ENCODE measurements at regions not wholly inside any gene's neighbourhood (a gene's known extent, or its start where the extent isn't known, plus 50 kb on each side); places are given as distances from the start of the nearest gene placed in this dataset.

GRCh38 chr18:75141166-75141565, 67.8 kb downstream of the PTGR3 start:
- DNase-seq (ENCODE audit: low read depth, low spot score): no peak
- Histone ChIP-seq H3K27me3 (ENCODE audit: control insufficient read depth, insufficient read depth, low read length) (peaks cover 15% of the 10 kb centered on the region), H3K9me3 (ENCODE audit: control insufficient read depth, insufficient read depth, low read length) (no peaks in the 10 kb centered on the region; the same call in 1 of the 2 replicates), H3K27ac (ENCODE audit: low read depth, low read length) (no peak overlapping the region), H3K4me3 (ENCODE audit: low read depth, low read length) (no peak overlapping the region)
- CTCF ChIA-PET: no interaction called here
- no peak for TF ChIP-seq CTCF (IDR thresholded peaks at IDR 0.05; ENCODE audit: low read depth, low read length)
- POLR2A ChIA-PET: no interaction called here

- ChIA-PET CTCF (no interaction called here), POLR2A (interaction anchor here (0.7 kb wide), 1 partner anchor 178 kb away, joined by 3 read pairs; no protein-coding TSS in a partner anchor)
- no peaks in the 10 kb centered on the region; the same call in 1 of the 2 replicates for H3K9me3 ChIP-seq (ENCODE audit: control insufficient read depth, insufficient read depth, low read length)
- no peak overlapping the region for H3K27ac ChIP-seq (ENCODE audit: low read depth, low read length)
- H3K27me3 ChIP-seq (ENCODE audit: control insufficient read depth, insufficient read depth, low read length): peaks cover 15% of the 10 kb centered on the region
- no peak for TF ChIP-seq CTCF (IDR thresholded peaks at IDR 0.05; ENCODE audit: low read depth, low read length)
- no peak for DNase-seq (ENCODE audit: low read depth, low spot score)
- H3K4me3 ChIP-seq (ENCODE audit: low read depth, low read length): no peak overlapping the region
These were observed 68.6 kb downstream of the PTGR3 start for GRCh38 chr18:75140296-75140695.

DNA sequence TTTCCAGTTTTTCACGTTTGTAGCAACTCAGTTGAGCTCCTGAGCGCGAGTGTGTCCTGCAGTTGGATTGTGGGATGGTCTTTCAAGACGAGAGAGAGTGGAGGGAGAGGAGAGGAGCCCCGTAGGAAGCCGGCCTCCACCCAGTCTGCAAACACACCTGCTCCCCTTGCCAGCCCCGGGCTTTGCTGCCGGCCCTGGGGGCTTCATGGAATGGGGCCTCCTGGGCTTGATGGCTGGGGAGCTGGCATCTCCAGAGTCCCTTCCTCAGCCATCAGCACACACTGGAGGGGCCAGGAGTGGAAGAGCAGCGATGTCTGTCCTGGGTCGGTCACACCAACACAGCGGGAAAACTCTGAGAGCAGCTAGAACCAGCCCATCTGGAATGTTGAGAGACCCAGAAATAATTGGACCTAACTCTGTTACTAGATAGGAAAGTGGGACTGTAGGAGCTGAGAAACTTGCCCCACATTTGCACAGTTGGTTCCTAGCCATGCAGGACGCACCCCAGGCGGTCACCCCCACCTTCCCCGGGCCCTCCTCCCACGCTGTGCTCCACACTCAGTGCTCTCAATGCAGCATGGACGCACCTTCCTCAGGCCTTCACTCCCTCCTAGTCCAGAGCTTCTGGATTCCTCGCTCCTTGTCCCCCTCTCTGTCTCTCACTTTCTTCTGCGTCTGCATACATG, 69.6 kb downstream of the PTGR3 start:
- ChIA-PET POLR2A (no interaction called here), CTCF (no interaction called here)

DNA sequence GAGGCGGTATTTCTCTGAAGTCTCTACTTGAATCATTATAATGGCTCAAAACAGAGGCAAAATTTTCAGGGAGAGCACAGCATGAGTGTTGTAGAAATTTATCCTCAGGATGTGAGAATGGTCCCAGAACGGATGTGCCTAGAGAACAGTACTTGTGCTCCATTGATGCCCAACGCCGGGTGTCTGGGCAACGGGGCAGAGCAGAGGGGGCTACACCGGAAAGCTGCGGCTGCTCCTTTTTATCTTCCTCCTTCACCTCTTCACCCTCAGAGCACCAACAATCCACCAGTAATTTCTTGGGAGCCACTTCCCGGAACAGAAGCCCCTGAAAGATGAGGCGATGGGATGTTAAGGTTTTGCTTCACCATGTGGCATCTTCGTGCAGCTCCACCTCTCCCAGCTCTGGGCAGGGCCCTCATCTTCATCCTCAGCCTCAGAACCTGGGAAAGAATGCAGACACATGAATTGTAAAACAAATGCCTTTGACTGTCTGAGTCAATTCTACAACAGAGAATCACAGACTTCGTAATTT, 71.5 kb downstream of the PTGR3 start:
- no peak for TF ChIP-seq CTCF (IDR thresholded peaks at IDR 0.05; ENCODE audit: low read depth, low read length)
- no peak overlapping the region for H3K4me3 ChIP-seq (ENCODE audit: low read depth, low read length)
- DNase-seq (ENCODE audit: low read depth, low spot score): no peak
- ChIA-PET CTCF (no interaction called here), POLR2A (no interaction called here)
- H3K27ac ChIP-seq (ENCODE audit: low read depth, low read length): no peak overlapping the region
- peaks cover 7% of the 10 kb centered on the region; the same call in 1 of the 2 replicates for H3K9me3 ChIP-seq (ENCODE audit: control insufficient read depth, insufficient read depth, low read length)
- peaks cover 9% of the 10 kb centered on the region for H3K27me3 ChIP-seq (ENCODE audit: control insufficient read depth, insufficient read depth, low read length)

More for the DNA sequence above, 69.6 kb downstream of the PTGR3 start:
- no peak for DNase-seq (ENCODE audit: low read depth, low spot score)
- Histone ChIP-seq H3K9me3 (ENCODE audit: control insufficient read depth, insufficient read depth, low read length) (no peaks in the 10 kb centered on the region; the same call in 1 of the 2 replicates), H3K27ac (ENCODE audit: low read depth, low read length) (no peak overlapping the region), H3K4me3 (ENCODE audit: low read depth, low read length) (no peak overlapping the region), H3K27me3 (ENCODE audit: control insufficient read depth, insufficient read depth, low read length) (peaks cover 13% of the 10 kb centered on the region)
- TF ChIP-seq CTCF (IDR thresholded peaks at IDR 0.05; ENCODE audit: low read depth, low read length): no peak

DNA sequence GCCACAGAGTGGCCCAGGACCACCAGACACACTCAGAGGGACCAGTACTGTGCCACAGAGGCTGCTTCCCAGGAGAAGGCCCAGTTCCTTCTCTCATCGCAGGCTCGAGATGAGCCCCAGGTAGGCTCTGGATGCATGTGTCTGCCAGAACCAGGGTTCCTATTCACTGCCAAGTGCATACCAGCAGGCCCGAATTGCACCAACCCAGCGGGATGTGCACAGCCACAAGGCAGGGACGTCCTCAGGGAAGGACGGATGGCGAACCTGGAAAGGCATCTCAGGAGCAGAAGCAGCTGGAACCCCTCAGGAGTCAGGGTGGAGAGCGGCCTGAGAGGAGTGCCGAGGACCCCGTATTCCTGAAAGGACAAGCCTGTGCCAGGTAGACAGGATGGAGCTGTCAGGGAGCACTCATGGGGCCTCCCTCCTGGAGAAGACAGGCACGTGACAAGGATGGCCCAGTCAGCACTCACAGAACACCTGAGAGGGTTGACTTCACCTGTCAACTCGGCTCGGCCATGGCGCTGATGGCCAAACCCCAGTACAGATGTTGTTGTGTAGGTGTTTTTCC, 73.7 kb downstream of the PTGR3 start:
- no peak for DNase-seq (ENCODE audit: low read depth, low spot score)
- ChIA-PET CTCF (no interaction called here), POLR2A (no interaction called here)
- peaks cover 7% of the 10 kb centered on the region; the same call in 1 of the 2 replicates for H3K9me3 ChIP-seq (ENCODE audit: control insufficient read depth, insufficient read depth, low read length)
- no peak for TF ChIP-seq CTCF (IDR thresholded peaks at IDR 0.05; ENCODE audit: low read depth, low read length)
- H3K27me3 ChIP-seq (ENCODE audit: control insufficient read depth, insufficient read depth, low read length): peaks cover under 1% of the 10 kb centered on the region
- no peak overlapping the region for H3K27ac ChIP-seq (ENCODE audit: low read depth, low read length)
- H3K4me3 ChIP-seq (ENCODE audit: low read depth, low read length): no peak overlapping the region

Measured in AG04450 (cell line).